ENCODE measurements at regions not wholly inside any gene's neighbourhood (a gene's known extent, or its start where the extent isn't known, plus 50 kb on each side); places are given as distances from the start of the nearest gene placed in this dataset.

DNA sequence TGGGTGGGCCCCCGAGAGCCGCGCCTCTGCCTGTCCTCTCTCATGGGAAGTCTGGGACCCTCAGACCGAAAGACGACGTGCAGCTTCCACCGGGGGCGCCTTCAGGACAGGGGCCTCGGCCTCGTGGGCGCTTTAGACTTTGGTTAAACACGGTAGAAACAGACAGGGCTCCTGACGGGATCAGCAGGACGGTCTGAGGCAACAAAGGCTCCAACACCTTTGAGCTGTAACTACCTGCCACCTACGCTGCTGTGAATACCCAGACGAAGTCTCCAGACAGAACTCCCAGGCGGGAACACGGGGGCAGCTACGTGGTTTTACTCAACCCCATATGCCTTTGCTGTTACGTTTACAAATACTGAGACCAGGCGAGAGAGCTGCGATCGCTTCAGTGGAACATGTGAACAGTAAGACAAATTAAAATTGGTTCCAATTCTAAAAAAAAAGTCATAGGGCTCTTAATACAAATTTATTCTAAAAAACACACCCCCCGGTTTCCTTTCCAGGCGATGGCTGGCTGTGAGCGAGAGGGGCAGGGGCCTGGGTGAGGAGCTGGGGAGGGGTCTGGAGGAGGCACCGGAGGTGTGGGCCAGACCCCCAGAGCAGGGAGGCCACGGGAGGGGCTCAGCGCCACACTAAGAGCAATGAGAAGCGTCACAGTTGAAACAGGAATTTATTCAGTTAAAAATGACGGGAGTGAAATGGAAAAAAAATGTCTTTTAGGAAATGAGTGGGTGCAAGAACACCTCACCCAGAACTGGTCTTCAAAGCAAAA, 453.2 kb downstream of the QKI start:
- DNase-seq (ENCODE audit: extremely low spot score) = no peak
- TF ChIP-seq FOXM1 (IDR thresholded peaks at IDR 0.05; ENCODE audit: borderline replicate concordance) = no peak
- no peak for TF ChIP-seq LEF1 (IDR thresholded peaks at IDR 0.05; ENCODE audit: borderline replicate concordance)
- TF ChIP-seq ZNF384 (IDR thresholded peaks at IDR 0.05) = no peak
- no peak for TF ChIP-seq CTBP1 (IDR thresholded peaks at IDR 0.05; ENCODE audit: borderline replicate concordance)
- TF ChIP-seq FOXA1 (IDR thresholded peaks at IDR 0.05) = no peak
- no peak for TF ChIP-seq SUZ12 (IDR thresholded peaks at IDR 0.05)
- TF ChIP-seq SP1 (IDR thresholded peaks at IDR 0.05) = no peak
- TF ChIP-seq L3MBTL2 (conservative IDR thresholded peaks at IDR 0.05) = no peak
- TF ChIP-seq TARDBP (IDR thresholded peaks at IDR 0.05) = no peak
- TF ChIP-seq HDGF (IDR thresholded peaks at IDR 0.05; ENCODE audit: borderline replicate concordance) = no peak
- TF ChIP-seq FOXK2 (IDR thresholded peaks at IDR 0.05) = no peak
- no peak for TF ChIP-seq ELF4 (IDR thresholded peaks at IDR 0.05)
- TF ChIP-seq, protein P1, sequence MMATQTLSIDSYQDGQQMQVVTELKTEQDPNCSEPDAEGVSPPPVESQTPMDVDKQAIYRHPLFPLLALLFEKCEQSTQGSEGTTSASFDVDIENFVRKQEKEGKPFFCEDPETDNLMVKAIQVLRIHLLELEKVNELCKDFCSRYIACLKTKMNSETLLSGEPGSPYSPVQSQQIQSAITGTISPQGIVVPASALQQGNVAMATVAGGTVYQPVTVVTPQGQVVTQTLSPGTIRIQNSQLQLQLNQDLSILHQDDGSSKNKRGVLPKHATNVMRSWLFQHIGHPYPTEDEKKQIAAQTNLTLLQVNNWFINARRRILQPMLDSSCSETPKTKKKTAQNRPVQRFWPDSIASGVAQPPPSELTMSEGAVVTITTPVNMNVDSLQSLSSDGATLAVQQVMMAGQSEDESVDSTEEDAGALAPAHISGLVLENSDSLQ (IDR thresholded peaks at IDR 0.05) = no peak
- no peak for TF ChIP-seq ARNT (IDR thresholded peaks at IDR 0.05)
- no peak for TF ChIP-seq NFRKB (IDR thresholded peaks at IDR 0.05)
- no peak for TF ChIP-seq BHLHE40 (IDR thresholded peaks at IDR 0.05; ENCODE audit: borderline replicate concordance)
- POLR2A ChIA-PET = no interaction called here
- CTCF ChIA-PET = no interaction called here

DNA sequence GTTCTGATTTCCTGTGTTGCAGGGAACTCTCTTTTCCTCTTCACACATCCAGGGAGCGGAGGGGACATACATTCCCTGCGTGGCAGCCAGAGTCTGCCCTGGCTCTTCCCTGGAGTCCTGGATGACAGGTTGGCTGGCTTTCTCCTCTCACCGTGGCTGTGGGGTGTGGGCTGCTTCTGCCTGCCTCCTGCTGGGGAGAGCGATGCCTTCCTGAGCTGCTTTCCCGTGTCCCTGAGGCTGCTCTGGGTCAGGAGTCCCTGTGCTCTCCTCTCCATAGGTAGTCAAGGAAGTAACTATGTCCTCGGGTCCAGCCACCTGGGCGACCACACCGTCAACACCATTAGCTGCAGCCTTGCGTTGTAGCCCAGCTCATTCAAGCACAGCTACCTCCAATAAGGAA, 451.7 kb downstream of the QKI start:
- no peak for TF ChIP-seq ZNF384 (IDR thresholded peaks at IDR 0.05)

DNA sequence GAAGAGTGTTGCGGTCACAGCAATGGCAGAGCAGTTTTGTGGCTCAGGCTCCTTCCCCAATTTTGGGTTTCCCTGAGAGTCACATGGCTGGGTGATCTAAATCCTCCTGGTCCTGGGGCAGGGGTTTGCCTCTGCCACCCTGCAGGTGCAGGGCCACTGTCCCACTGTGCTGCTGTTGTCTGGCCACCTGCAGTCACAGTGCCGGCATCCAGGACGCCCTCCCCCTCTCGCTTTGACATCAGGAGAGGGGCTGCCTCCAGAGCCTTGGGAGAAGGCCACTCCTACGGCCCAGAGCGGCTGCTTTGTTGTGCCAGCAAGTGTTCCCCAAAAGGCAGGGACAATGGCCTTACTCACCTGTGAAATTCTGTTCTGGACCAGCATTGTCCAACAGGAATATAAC, 449.0 kb downstream of the QKI start:
- POLR2A ChIA-PET = no interaction called here
- CTCF ChIA-PET = no interaction called here
- no peak for DNase-seq (ENCODE audit: extremely low spot score)
- no peak for TF ChIP-seq LEF1 (IDR thresholded peaks at IDR 0.05; ENCODE audit: borderline replicate concordance)
- TF ChIP-seq NFRKB (IDR thresholded peaks at IDR 0.05) = no peak
- TF ChIP-seq L3MBTL2 (conservative IDR thresholded peaks at IDR 0.05) = no peak
- TF ChIP-seq SP1 (IDR thresholded peaks at IDR 0.05) = no peak
- TF ChIP-seq FOXM1 (IDR thresholded peaks at IDR 0.05; ENCODE audit: borderline replicate concordance) = no peak
- TF ChIP-seq TARDBP (IDR thresholded peaks at IDR 0.05) = no peak
- TF ChIP-seq, protein P1 (IDR thresholded peaks at IDR 0.05) = no peak
- TF ChIP-seq CTBP1 (IDR thresholded peaks at IDR 0.05; ENCODE audit: borderline replicate concordance) = no peak
- TF ChIP-seq ELF4 (IDR thresholded peaks at IDR 0.05) = no peak
- no peak for TF ChIP-seq FOXA1 (IDR thresholded peaks at IDR 0.05)
- TF ChIP-seq FOXK2 (IDR thresholded peaks at IDR 0.05) = no peak
- no peak for TF ChIP-seq ZNF384 (IDR thresholded peaks at IDR 0.05)
- no peak for TF ChIP-seq SUZ12 (IDR thresholded peaks at IDR 0.05)
- no peak for TF ChIP-seq BHLHE40 (IDR thresholded peaks at IDR 0.05; ENCODE audit: borderline replicate concordance)
- no peak for TF ChIP-seq HDGF (IDR thresholded peaks at IDR 0.05; ENCODE audit: borderline replicate concordance)

More for the DNA sequence above, 451.7 kb downstream of the QKI start:
- DNase-seq (ENCODE audit: extremely low spot score) = no peak
- ChIA-PET POLR2A (no interaction called here), CTCF (interaction anchor here (0.6 kb wide), 1 partner anchor 774 kb away, joined by 4 read pairs; no protein-coding TSS in a partner anchor)

DNA sequence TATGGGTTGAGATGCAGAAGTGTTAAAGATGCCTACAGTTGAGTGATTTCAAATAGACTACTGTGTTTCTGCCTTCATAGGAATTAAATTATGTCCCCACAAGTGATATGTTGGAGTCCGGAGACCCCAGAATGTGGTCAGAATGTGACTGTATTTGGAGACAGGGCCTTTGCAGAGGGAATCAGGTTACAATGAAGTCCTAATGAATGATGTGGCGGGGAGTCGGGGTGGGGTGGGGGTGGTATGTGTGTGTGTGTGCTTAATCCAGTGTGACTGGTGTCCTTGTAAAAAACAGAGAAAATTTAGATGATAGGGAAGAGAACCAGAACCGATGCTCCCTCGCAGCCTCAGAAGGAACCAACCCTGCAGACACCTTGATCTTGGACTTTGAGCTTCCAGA, 448.2 kb downstream of the QKI start:
- no peak for DNase-seq (ENCODE audit: extremely low spot score)
- ChIA-PET CTCF (no interaction called here), POLR2A (no interaction called here)
- TF ChIP-seq FOXK2 (IDR thresholded peaks at IDR 0.05) = no peak
- no peak for TF ChIP-seq FOXA1 (IDR thresholded peaks at IDR 0.05)
- TF ChIP-seq FOXM1 (IDR thresholded peaks at IDR 0.05; ENCODE audit: borderline replicate concordance) = no peak
- no peak for TF ChIP-seq BHLHE40 (IDR thresholded peaks at IDR 0.05; ENCODE audit: borderline replicate concordance)
- TF ChIP-seq, protein P1 (IDR thresholded peaks at IDR 0.05) = no peak
- no peak for TF ChIP-seq HDGF (IDR thresholded peaks at IDR 0.05; ENCODE audit: borderline replicate concordance)
- no peak for TF ChIP-seq CTBP1 (IDR thresholded peaks at IDR 0.05; ENCODE audit: borderline replicate concordance)
- no peak for TF ChIP-seq LEF1 (IDR thresholded peaks at IDR 0.05; ENCODE audit: borderline replicate concordance)
- TF ChIP-seq SUZ12 (IDR thresholded peaks at IDR 0.05) = no peak
- no peak for TF ChIP-seq L3MBTL2 (conservative IDR thresholded peaks at IDR 0.05)
- no peak for TF ChIP-seq SP1 (IDR thresholded peaks at IDR 0.05)
- no peak for TF ChIP-seq ZNF384 (IDR thresholded peaks at IDR 0.05)
- TF ChIP-seq TARDBP (IDR thresholded peaks at IDR 0.05) = no peak
- no peak for TF ChIP-seq ARNT (IDR thresholded peaks at IDR 0.05)
- TF ChIP-seq ELF4 (IDR thresholded peaks at IDR 0.05) = no peak
- no peak for TF ChIP-seq NFRKB (IDR thresholded peaks at IDR 0.05)

DNA sequence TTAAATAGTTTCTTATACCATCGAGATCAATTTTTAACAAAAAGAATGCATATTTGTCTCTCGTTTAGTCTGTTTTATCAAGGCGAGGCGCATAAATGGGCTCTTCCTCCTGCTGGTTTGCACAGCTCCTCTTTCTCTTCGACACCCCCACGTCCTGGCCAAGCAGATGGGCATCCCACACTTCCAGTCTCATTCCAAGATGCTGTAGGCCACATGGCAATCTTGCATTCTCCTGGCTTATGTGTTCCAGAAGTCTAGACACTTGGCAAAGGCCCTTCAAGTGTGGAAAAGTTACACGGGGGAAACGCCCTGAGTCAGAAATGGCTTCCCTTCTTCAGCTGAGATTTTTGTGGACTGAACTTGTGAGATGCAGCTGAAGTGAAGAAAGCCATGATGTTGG, 447.1 kb downstream of the QKI start:
- DNase-seq (ENCODE audit: extremely low spot score) = no peak
- POLR2A ChIA-PET = no interaction called here
- CTCF ChIA-PET = no interaction called here
- TF ChIP-seq BHLHE40 (IDR thresholded peaks at IDR 0.05; ENCODE audit: borderline replicate concordance) = no peak
- no peak for TF ChIP-seq FOXK2 (IDR thresholded peaks at IDR 0.05)
- no peak for TF ChIP-seq FOXA1 (IDR thresholded peaks at IDR 0.05)
- TF ChIP-seq, protein P1 (IDR thresholded peaks at IDR 0.05) = no peak
- no peak for TF ChIP-seq TARDBP (IDR thresholded peaks at IDR 0.05)
- TF ChIP-seq ZNF384 (IDR thresholded peaks at IDR 0.05) = no peak
- TF ChIP-seq SUZ12 (IDR thresholded peaks at IDR 0.05) = no peak
- TF ChIP-seq CTBP1 (IDR thresholded peaks at IDR 0.05; ENCODE audit: borderline replicate concordance) = no peak
- TF ChIP-seq ARNT (IDR thresholded peaks at IDR 0.05) = no peak
- TF ChIP-seq ELF4 (IDR thresholded peaks at IDR 0.05) = no peak
- TF ChIP-seq SP1 (IDR thresholded peaks at IDR 0.05) = no peak
- no peak for TF ChIP-seq LEF1 (IDR thresholded peaks at IDR 0.05; ENCODE audit: borderline replicate concordance)
- TF ChIP-seq L3MBTL2 (conservative IDR thresholded peaks at IDR 0.05) = no peak

Data from HEK293T (cell line).